Activated CD4-positive, alpha-beta T cell treated with anti-CD3 and anti-CD28 coated beads for 36 hours (primary cell): ENCODE measurements at regions not wholly inside any gene's neighbourhood (a gene's known extent, or its start where the extent isn't known, plus 50 kb on each side); places are given as distances from the start of the nearest gene placed in this dataset.
A peak's percentile ranks its signal among the peaks of the same experiment; 100 is the strongest.

Experiments used
- ATAC-seq: fragments of 200-7000 bp; cut with Tn5 transposase; one replicate; pipeline ENCODE4 v1.10.0; 2021; ENCODE audit warnings: mild to moderate bottlenecking, moderate library complexity
- CTCF ChIA-PET: fragments of 350-600 bp; sonication (Branson Sonifier 250); formaldehyde crosslinking; loops from one replicate; lab custom pipeline; 2021; ENCODE audit warnings: antibody characterized with exemption; lab: Charles Lee
- POLR2A ChIA-PET: fragments of 350-600 bp; sonication (Branson Sonifier 250); formaldehyde crosslinking; loops from one replicate; lab custom pipeline; 2021; ENCODE audit warnings: antibody characterized with exemption, inconsistent platforms; lab: Charles Lee
- DNase-seq: peaks from one replicate; pipeline ENCODE4 v3.0.0-alpha.2; 2020
- H3K27ac Mint-ChIP-seq: one replicate; pipeline ENCODE4 v1.8.0; 2021; ENCODE audit warnings: mixed read lengths
- H3K27me3 Mint-ChIP-seq: one replicate; pipeline ENCODE4 v1.8.0; 2021; ENCODE audit warnings: mixed read lengths
- H3K36me3 Mint-ChIP-seq: one replicate; pipeline ENCODE4 v1.8.0; 2021; ENCODE audit warnings: low read depth, mixed read lengths
- H3K4me1 Mint-ChIP-seq: one replicate; pipeline ENCODE4 v1.8.0; 2021; ENCODE audit warnings: mixed read lengths
- H3K4me3 Mint-ChIP-seq: one replicate; pipeline ENCODE4 v1.8.0; 2021; ENCODE audit warnings: mild to moderate bottlenecking, moderate library complexity, mixed read lengths
- H3K9me3 Mint-ChIP-seq: one replicate; pipeline ENCODE4 v1.8.0; 2021; ENCODE audit warnings: low read depth, mixed read lengths
- intact Hi-C, 2 experiments: fragments of 100-400 bp; cut with DNase I in 1 of 2; cut with micrococcal nuclease in 1 of 2; formaldehyde crosslinking; loops; one replicate each; pipeline versions ENCODE4 v1.14.2 to v1.15.1; 2022 to 2024; cut with DNase I, micrococcal nuclease

DNA sequence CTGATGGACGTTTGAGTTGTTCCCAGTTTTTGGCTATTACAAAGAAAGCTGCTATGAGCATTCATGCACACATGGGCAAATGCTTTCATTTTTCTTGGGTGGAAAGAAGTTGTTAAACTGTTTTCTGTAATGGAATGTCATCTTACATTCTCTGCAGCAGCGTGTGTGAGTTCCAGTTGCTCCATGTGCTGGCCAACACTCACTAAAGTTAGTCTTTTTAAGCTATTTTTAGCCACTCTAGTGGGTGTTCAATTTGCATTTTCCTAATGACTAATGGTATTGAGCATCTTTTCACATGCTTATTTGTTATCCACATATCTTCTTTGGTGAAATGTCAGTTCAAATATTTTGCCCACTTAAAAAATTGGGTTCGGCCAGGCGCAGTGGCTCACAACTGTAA, 82.8 kb upstream of the COL13A1 start:
- Mint-ChIP-seq H3K4me1 (no peaks in the 10 kb centered on the region), H3K27ac (no peak overlapping the region), H3K36me3 (no peaks in the 10 kb centered on the region), H3K4me3 (no peak overlapping the region), H3K9me3 (no peaks in the 10 kb centered on the region), H3K27me3 (peaks cover 7% of the 10 kb centered on the region)
- DNase-seq, result no peak
- ChIA-PET POLR2A (no interaction called here), CTCF (interaction anchor here (1.9 to 5.6 kb wide), 3 partner anchors 8 to 90 kb away, joined by 5 to 44 read pairs (median 13); no protein-coding TSS in a partner anchor)
- ATAC-seq, result no peak
- intact Hi-C loops, result loop anchor here in 1 of 2 experiments (5.0 kb wide), 1 partner anchor 202 kb away; no protein-coding TSS in a partner anchor

DNA sequence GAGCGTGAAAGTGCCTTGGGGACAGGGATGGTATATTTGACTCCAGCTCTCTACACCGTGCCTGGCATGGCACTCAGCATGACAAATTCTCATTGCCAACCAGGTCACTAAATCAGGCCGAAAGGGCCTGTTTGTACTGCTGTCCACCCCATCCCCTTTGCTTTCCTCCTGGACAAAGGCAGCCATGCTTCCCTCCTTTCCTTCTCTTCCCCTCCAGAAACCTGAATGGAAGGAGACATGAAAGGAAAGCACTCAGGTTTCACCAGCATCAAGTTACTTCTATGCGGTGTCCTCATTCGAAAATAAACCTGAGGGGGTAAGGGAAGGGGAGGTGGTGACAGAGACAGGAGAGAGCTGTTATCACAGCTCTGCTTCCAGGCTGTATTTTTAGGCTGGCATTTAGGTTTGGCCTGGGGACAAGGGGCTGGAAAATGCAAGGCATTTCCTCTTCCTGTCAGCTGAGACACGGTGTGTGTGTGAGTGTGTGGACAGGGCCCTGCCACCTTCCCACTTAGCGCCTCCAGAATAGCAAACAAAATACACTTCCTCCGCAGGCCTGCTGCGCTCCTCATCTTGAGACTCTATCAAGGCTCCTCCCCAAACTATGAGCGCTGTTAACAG, 79.9 kb upstream of the COL13A1 start:
- DNase-seq (no peak), ATAC-seq (no peak)
- peaks cover 8% of the 10 kb centered on the region for H3K27me3 Mint-ChIP-seq
- H3K4me1 Mint-ChIP-seq, result no peaks in the 10 kb centered on the region
- H3K9me3 Mint-ChIP-seq, result no peaks in the 10 kb centered on the region
- no peak overlapping the region for H3K4me3 Mint-ChIP-seq
- intact Hi-C loops, result no loop called here
- CTCF ChIA-PET, result interaction anchor here (0.8 kb wide), 1 partner anchor 35 kb away, joined by 3 read pairs; no protein-coding TSS in a partner anchor
- H3K36me3 Mint-ChIP-seq, result no peaks in the 10 kb centered on the region
- no peak overlapping the region for H3K27ac Mint-ChIP-seq
- POLR2A ChIA-PET, result no interaction called here

DNA sequence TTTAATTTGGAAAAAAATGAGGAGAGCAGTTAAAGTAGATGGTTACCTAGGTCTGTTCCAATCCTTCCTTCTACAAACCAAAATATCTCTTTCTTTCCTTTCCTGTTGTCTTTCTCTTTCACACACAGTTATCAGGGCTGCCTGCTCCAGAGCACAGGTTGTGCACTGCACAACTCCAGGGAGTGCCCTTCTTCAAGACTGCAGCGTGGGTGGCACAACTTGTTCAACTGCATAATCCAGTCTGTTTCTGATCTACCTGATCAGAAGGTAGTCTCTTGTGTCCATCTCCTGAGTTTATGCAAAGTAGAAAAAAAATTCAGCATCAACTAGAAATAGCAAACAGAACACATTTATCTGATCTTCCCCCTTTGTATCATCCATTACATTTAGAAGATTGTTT, 78.1 kb upstream of the COL13A1 start:
- DNase-seq (no peak), ATAC-seq (no peak)
- no peak overlapping the region for H3K27ac Mint-ChIP-seq
- ChIA-PET POLR2A (no interaction called here), CTCF (no interaction called here)
- no peaks in the 10 kb centered on the region for H3K4me1 Mint-ChIP-seq
- peaks cover 8% of the 10 kb centered on the region for H3K27me3 Mint-ChIP-seq
- no peak overlapping the region for H3K4me3 Mint-ChIP-seq
- intact Hi-C loops, result no loop called here
- H3K36me3 Mint-ChIP-seq, result no peaks in the 10 kb centered on the region
- H3K9me3 Mint-ChIP-seq, result no peaks in the 10 kb centered on the region

DNA sequence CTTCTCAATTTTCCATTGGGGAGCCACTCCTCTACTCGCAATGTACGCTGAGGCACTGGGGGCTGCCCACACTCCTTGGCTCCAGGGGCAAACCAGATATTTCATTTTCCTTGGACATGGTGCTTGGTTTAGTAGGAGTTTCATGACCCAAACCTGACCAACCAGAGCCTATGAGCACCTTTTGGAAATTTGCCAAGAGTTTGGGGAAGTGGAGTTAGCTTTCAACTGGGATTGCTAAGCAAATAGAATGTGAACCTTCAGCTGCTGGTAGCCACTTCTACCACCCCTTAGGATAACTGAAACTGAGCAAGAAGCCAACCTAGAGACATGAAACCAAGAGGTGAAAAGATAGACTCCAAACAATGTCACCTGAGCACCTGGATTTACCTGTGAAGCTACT, 74.9 kb upstream of the COL13A1 start:
- H3K4me1 Mint-ChIP-seq, result no peaks in the 10 kb centered on the region
- peaks cover 8% of the 10 kb centered on the region for H3K27me3 Mint-ChIP-seq
- H3K36me3 Mint-ChIP-seq, result no peaks in the 10 kb centered on the region
- intact Hi-C loops, result no loop called here
- no peak for ATAC-seq
- H3K27ac Mint-ChIP-seq, result no peak overlapping the region
- CTCF ChIA-PET, result interaction anchor here (0.6 to 2.3 kb wide), 5 partner anchors 9 to 125 kb away, joined by 3 to 13 read pairs (median 3); no protein-coding TSS in a partner anchor
- no peaks in the 10 kb centered on the region for H3K9me3 Mint-ChIP-seq
- POLR2A ChIA-PET, result no interaction called here
- DNase-seq, result no peak
- no peak overlapping the region for H3K4me3 Mint-ChIP-seq

DNA sequence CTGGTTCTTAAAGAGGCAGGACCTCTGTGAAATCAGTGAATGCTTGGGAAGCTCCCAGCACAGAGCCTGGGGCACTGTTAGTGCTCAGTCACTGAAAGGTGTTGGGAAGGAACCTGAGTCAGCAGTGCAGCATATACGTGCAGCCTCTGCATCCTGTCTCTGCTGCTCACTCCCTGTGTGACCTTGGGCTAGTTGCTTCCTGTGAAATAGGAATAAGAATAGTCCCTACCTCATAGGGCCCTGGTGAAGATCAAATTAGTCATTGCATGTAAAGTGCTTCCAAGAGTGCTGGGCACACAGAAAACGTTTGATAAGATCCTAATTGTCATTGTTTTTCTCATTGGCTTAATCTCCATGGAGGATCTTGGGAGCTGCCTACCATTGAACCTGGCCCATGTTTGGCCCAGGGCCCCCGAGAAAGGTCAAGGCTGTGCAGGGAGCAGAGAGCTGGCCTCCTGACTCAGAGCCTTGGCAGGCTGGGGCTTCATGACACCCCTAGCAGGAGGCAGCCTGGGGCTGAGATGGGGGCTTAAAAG, 73.3 kb upstream of the COL13A1 start:
- POLR2A ChIA-PET, result no interaction called here

DNA sequence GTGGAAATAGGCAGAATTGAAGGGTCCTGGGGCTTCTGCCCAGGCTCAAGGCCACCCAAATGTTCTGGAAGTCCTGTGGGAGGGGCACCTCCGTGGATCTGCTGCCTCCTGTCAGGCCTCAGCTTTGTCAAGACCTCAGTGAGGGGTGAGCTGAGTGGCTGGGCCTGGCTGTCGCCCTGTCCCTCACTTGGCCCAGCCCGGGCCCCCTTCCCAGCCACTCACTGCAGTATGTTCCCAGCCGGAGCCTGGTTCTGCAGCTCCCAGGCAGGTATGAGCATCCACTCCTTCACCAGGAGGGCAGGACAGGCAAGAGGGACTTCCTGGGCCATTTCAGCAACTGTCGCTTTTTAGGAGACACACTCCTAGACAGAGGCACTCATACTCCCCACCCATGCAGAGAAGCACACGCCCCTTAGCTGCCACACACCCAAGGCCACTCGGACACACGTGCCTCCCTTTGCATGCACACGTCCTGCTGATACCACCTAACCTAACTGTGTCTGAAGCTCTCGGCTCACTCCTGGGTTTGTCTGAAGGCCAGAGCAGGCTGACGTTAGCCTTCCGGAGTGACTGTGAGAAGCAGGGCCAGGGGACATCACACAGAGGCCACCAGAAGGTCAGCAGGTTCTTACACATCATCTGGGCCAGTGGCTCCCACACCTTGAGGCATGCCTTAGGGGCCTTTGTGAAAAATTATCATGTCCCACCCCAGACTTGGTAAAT, 72.2 kb upstream of the COL13A1 start:
- ChIA-PET POLR2A (no interaction called here), CTCF (no interaction called here)
- ATAC-seq (no peak), DNase-seq (no peak)
- Mint-ChIP-seq H3K4me1 (peaks cover 10% of the 10 kb centered on the region), H3K36me3 (no peaks in the 10 kb centered on the region), H3K27ac (no peak overlapping the region), H3K4me3 (no peak overlapping the region), H3K27me3 (peaks cover 2% of the 10 kb centered on the region), H3K9me3 (no peaks in the 10 kb centered on the region)
- intact Hi-C loops, result no loop called here

More for the DNA sequence above, 73.3 kb upstream of the COL13A1 start:
- Mint-ChIP-seq H3K27ac (no peak overlapping the region), H3K4me1 (peaks cover 2% of the 10 kb centered on the region), H3K4me3 (no peak overlapping the region), H3K36me3 (no peaks in the 10 kb centered on the region), H3K27me3 (peaks cover 5% of the 10 kb centered on the region), H3K9me3 (no peaks in the 10 kb centered on the region)
- intact Hi-C loops, result no loop called here
- CTCF ChIA-PET, result interaction anchor here (0.5 to 2.3 kb wide), 3 partner anchors 11 to 99 kb away, joined by 3 to 13 read pairs (median 4); no protein-coding TSS in a partner anchor
- no peak for DNase-seq
- ATAC-seq, result peak; percentile 82

DNA sequence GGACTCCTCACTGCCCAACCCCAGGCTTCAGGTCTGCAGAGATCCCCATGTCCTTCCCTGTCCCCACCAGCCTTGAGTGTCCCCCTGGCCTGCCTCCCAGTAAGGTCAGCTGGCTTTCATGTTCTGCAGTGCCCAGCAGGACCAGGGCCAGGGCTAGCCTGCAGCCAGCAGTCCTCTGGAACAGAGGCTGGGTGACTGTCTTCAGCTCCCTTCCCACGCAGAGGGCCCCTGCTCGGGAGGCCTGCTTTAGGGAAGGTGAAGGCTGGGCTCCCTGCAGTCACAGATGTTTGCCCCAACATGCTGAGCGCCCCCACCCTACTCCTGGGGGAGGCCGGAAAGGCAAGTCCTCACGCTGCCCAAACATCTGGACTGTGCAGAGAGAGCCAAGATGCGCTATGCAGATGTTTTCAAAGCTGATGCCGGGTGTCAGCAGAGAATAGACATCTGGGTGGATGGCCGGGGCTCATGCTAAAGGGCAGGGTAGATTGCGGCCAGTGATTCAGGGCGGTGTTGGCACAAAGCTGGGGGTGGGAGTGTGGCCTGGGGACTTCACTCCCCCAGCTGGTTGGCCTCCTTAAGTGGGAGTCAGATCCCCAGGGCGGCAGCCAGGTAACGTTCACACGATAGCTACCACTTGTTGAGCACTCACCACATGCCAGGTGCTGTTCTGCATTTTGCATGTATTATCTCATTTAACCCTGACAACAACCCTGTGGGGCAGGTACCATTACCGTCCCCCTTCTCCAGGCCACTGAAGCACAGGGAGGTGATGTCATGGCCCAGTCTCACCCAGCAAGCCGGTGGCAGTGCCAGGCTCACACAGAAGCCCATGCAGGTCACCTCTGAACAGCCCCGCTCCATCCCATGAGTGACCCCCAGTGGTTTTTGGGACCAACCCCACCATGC, 71.2 kb upstream of the COL13A1 start:
- ChIA-PET POLR2A (no interaction called here), CTCF (no interaction called here)
- H3K4me1 Mint-ChIP-seq, result peaks cover 18% of the 10 kb centered on the region
- intact Hi-C loops, result no loop called here
- ATAC-seq (no peak), DNase-seq (no peak)
- H3K27ac Mint-ChIP-seq, result no peak overlapping the region
- no peak overlapping the region for H3K4me3 Mint-ChIP-seq
- no peaks in the 10 kb centered on the region for H3K9me3 Mint-ChIP-seq
- no peaks in the 10 kb centered on the region for H3K36me3 Mint-ChIP-seq
- peaks cover 2% of the 10 kb centered on the region for H3K27me3 Mint-ChIP-seq

DNA sequence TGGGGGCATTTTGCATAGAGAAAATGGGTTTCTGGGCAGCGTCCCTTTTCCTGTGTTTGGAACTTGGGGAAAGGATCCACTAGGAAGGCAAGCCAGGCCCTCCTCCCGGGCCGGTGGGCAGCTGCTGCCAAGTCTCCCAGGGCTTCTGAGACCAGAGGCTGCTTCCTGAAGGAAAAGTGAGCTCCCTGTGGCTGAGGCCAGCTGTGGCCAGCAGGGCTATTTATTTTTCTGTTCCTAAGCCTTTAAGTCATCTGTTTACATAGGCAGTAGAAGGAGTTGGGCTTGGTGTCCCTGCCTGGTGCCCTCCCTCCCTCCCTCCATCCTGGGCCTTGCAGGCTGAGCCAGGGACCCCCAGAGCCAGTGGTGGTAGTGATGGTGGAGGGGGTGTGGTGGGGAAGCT, 70.5 kb upstream of the COL13A1 start:
- H3K9me3 Mint-ChIP-seq, result no peaks in the 10 kb centered on the region
- DNase-seq, result no peak
- peaks cover 2% of the 10 kb centered on the region for H3K27me3 Mint-ChIP-seq
- intact Hi-C loops, result no loop called here
- ChIA-PET POLR2A (no interaction called here), CTCF (no interaction called here)
- no peak overlapping the region for H3K4me3 Mint-ChIP-seq
- no peak for ATAC-seq
- no peak overlapping the region for H3K27ac Mint-ChIP-seq
- no peaks in the 10 kb centered on the region for H3K36me3 Mint-ChIP-seq
- peaks cover 20% of the 10 kb centered on the region for H3K4me1 Mint-ChIP-seq

DNA sequence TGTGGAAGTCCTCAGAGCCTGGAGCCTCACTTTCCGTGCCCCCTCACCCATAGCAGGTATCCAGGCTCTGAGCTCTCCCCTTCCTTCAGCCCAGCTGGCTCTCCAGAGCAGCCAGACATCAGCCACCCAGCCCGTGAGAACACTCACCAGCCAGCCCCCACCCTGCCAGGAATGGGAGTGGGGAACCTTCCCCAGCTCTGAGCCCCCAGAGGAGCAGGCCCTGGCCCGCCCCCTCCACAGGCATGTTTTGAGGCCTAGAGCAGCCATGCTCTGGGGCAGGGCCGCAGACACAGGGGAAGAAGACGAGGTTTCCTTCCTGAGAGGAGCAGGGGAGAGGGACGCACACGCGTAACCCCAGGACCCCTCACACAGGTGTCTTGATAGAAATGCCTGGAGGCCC, 70.0 kb upstream of the COL13A1 start:
- intact Hi-C loops, result no loop called here
- Mint-ChIP-seq H3K27ac (no peak overlapping the region), H3K27me3 (peaks cover 2% of the 10 kb centered on the region), H3K9me3 (no peaks in the 10 kb centered on the region), H3K4me3 (no peak overlapping the region), H3K4me1 (peaks cover 20% of the 10 kb centered on the region), H3K36me3 (no peaks in the 10 kb centered on the region)
- CTCF ChIA-PET, result no interaction called here
- no peak for DNase-seq
- no peak for ATAC-seq
- POLR2A ChIA-PET, result no interaction called here

DNA sequence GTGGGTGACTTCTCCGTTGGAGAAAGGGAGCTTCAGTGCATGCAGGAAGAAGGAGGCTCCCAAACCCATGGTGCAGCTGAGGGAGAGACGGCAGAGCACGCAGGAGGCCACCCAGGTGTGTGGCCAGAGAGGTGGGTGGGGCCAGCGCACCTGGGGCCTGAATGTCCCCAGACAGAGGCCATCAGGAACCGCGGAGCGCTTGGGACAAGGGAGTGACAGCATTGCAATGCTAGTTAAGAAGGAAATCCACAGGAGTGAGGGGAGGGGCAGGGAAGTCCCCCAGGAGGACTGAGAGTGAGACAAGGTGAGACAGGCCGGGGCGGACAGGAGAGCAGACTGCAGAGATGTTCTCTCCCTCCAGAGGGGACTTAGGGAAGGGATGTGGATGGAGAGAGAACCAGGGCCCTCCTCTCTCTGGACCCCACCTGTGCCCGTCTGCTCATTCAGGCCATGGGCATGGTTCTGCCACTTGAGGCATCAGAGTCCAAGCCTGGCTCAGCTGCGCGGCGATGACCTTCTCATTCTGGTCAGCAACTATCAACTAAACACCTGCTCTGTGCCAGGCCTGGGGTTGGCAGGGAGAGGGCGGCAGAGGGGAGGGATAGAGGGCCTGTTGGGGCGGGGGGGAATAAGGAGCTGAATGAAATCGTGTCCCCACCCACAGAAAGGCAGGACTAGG, 69.4 kb upstream of the COL13A1 start:
- intact Hi-C loops, result no loop called here
- DNase-seq (no peak), ATAC-seq (no peak)
- Mint-ChIP-seq H3K36me3 (no peaks in the 10 kb centered on the region), H3K4me1 (peaks cover 20% of the 10 kb centered on the region), H3K4me3 (no peak overlapping the region), H3K27me3 (peaks cover 2% of the 10 kb centered on the region), H3K27ac (no peak overlapping the region), H3K9me3 (no peaks in the 10 kb centered on the region)
- POLR2A ChIA-PET, result no interaction called here
- CTCF ChIA-PET, result interaction anchor here (0.6 kb wide), 1 partner anchor 26 kb away, joined by 3 read pairs; no protein-coding TSS in a partner anchor

DNA sequence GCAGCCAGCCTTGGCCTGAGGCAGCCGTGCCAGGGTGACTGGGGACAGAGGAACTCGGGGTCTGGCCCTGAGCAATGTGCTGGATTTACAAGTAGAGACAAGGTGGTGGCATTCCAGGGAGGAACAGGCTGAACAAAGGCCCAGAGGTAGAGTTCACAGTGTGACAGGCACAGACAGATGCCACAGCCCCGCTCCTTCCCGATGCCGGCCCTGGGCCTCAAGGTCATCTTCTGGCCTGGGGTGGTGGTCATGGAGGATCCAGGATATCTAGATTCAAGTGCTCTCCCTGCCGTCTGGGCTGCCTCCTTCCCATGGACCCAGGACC, 68.9 kb upstream of the COL13A1 start:
- no peaks in the 10 kb centered on the region for H3K9me3 Mint-ChIP-seq
- peaks cover 2% of the 10 kb centered on the region for H3K27me3 Mint-ChIP-seq
- H3K27ac Mint-ChIP-seq, result no peak overlapping the region
- no peaks in the 10 kb centered on the region for H3K36me3 Mint-ChIP-seq
- DNase-seq (no peak), ATAC-seq (no peak)
- H3K4me3 Mint-ChIP-seq, result no peak overlapping the region
- POLR2A ChIA-PET, result no interaction called here
- CTCF ChIA-PET, result interaction anchor here (0.6 kb wide), 1 partner anchor 26 kb away, joined by 3 read pairs; no protein-coding TSS in a partner anchor
- peaks cover 20% of the 10 kb centered on the region for H3K4me1 Mint-ChIP-seq
- intact Hi-C loops, result no loop called here
